GM18907 (cell line): ENCODE measurements at regions not wholly inside any gene's neighbourhood (a gene's known extent, or its start where the extent isn't known, plus 50 kb on each side); places are given as distances from the start of the nearest gene placed in this dataset.

Experiments used
- ATAC-seq: cut with Tn5 transposase; IDR thresholded peaks from one replicate; pipeline ENCODE4 v1.9.1; 2021; ENCODE audit warnings: mild to moderate bottlenecking, moderate library complexity; ENCODE audit not compliant: unreplicated experiment

GRCh38 chr19:30318936-30319335, 53.2 kb upstream of the ZNF536 start:
- ATAC-seq = no peak

- ATAC-seq = no peak
These were observed 52.8 kb upstream of the ZNF536 start for GRCh38 chr19:30319411-30319810.

- ATAC-seq = no peak
These were observed 52.3 kb upstream of the ZNF536 start for GRCh38 chr19:30319876-30320275.

- ATAC-seq = no peak
These were observed 51.7 kb upstream of the ZNF536 start for GRCh38 chr19:30320466-30320865.

- ATAC-seq = no peak
These were observed 51.3 kb upstream of the ZNF536 start for GRCh38 chr19:30320916-30321315.
